ENCODE measurements at regions not wholly inside any gene's neighbourhood (a gene's known extent, or its start where the extent isn't known, plus 50 kb on each side); places are given as distances from the start of the nearest gene placed in this dataset.

DNA sequence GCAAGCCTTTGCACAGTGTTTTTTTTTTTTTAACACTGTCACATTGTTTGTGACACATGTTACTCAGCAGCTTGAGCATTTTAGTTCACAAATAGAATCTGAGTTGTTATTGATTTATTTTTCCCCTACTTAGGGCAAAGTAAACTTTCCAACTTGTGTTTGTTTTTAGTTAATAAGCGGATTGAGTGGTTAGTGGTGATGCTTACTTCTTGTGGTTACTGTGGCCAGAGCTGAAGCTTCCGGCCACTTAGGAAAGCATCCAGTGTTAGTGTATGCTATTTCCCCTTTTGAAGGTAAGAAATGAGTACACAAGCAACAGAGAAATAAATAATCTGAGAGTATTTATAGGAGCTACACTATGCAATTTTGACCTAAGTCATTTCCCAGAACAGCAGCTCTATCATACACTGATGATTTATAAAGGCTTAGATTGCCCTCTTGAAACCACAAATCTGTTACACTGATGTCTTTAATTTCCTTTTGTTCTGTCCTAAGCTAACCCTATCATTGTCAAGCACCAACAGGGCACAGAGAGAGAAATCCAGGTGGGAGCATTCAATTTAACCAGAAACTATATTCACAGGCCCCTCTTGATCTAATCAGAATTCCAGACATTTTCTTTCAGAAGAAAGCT is 2464.6 kb downstream of the PCDH7 start:
- no peak for TF ChIP-seq CTCF (IDR thresholded peaks at IDR 0.05)
- no peak for TF ChIP-seq POLR2AphosphoS5 (IDR thresholded peaks at IDR 0.05; ENCODE audit: low read depth, low read length)

Data from Panc1 (cell line).